ENCODE measurements at regions not wholly inside any gene's neighbourhood (a gene's known extent, or its start where the extent isn't known, plus 50 kb on each side); places are given as distances from the start of the nearest gene placed in this dataset.
"Not testable (repeated sequence)": the region's sequence is repeated elsewhere in the genome, so short reads cannot be mapped to it uniquely, and the experiment has no call there.

DNA sequence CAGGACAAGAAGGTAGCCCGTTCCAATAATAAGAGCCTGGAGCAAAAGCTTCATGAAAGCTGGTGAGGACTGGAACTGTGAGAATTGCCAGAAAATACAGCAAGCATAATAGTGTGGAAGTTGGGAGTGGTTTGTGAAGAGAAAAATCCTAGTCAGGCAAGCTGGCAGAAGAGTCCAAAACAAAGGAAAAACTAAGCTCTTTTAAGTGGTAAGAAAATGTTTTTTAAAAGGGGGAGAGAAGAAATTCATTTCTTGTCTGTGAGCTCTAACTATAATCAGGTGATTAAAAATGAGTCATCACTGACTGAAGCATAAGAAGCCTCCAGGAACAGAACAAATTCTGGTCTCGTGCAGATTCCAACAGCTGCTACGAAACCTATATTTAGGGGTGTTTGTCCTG, 102.6 kb downstream of the CAAP1 start:
- TF ChIP-seq POLR2A (IDR thresholded peaks at IDR 0.05), result no peak
- TF ChIP-seq, protein P1, sequence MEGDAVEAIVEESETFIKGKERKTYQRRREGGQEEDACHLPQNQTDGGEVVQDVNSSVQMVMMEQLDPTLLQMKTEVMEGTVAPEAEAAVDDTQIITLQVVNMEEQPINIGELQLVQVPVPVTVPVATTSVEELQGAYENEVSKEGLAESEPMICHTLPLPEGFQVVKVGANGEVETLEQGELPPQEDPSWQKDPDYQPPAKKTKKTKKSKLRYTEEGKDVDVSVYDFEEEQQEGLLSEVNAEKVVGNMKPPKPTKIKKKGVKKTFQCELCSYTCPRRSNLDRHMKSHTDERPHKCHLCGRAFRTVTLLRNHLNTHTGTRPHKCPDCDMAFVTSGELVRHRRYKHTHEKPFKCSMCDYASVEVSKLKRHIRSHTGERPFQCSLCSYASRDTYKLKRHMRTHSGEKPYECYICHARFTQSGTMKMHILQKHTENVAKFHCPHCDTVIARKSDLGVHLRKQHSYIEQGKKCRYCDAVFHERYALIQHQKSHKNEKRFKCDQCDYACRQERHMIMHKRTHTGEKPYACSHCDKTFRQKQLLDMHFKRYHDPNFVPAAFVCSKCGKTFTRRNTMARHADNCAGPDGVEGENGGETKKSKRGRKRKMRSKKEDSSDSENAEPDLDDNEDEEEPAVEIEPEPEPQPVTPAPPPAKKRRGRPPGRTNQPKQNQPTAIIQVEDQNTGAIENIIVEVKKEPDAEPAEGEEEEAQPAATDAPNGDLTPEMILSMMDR (IDR thresholded peaks at IDR 0.05), result no peak
- DNase-seq (ENCODE audit: low spot score in 2 of 2), result no peak
- WGBS, 2 donors, result 20 to 21% methylated on average over 2 of the region's 3 CpGs

GRCh38 chr9:26786564-26786963, 106.0 kb downstream of the CAAP1 start:
- 41 to 58% methylated on average over 2 of the region's 2 CpGs for whole genome bisulfite sequencing, 2 donors
- DNase-seq (ENCODE audit: low spot score in 2 of 2), result no peak
- TF ChIP-seq, protein P1 (IDR thresholded peaks at IDR 0.05), result no peak
- no peak for TF ChIP-seq POLR2A (IDR thresholded peaks at IDR 0.05)
- intact Hi-C loops (cut with DNase I; ENCODE audit: low total_unique reads), result no loop called here
- no peak overlapping the region for H3K4me3 ChIP-seq (ENCODE audit: low read depth, poor library complexity, severe bottlenecking)

More for the DNA sequence above, 102.6 kb downstream of the CAAP1 start:
- H3K4me3 ChIP-seq (ENCODE audit: low read depth, poor library complexity, severe bottlenecking), result no peak overlapping the region
- intact Hi-C loops (cut with DNase I; ENCODE audit: low total_unique reads), result no loop called here

- DNase-seq (ENCODE audit: low spot score in 2 of 2), result no peak
- WGBS, 2 donors, result 82 to 84% methylated on average over 1 of the region's 1 CpG
- intact Hi-C loops (cut with DNase I; ENCODE audit: low total_unique reads), result no loop called here
- no peak for TF ChIP-seq POLR2A (IDR thresholded peaks at IDR 0.05)
- TF ChIP-seq, protein P1 (IDR thresholded peaks at IDR 0.05), result no peak
- no peak overlapping the region for H3K4me3 ChIP-seq (ENCODE audit: low read depth, poor library complexity, severe bottlenecking)
These were observed 109.7 kb downstream of the CAAP1 start for GRCh38 chr9:26782899-26783298.

- no peak overlapping the region for H3K4me3 ChIP-seq (ENCODE audit: low read depth, poor library complexity, severe bottlenecking)
- 0% methylated on average over 1 of the region's 1 CpG for WGBS, 2 donors
- DNase-seq (ENCODE audit: low spot score in 2 of 2), result no peak
- intact Hi-C loops (cut with DNase I; ENCODE audit: low total_unique reads), result no loop called here
- TF ChIP-seq, protein P1 (IDR thresholded peaks at IDR 0.05), result no peak
- no peak for TF ChIP-seq POLR2A (IDR thresholded peaks at IDR 0.05)
These were observed 110.7 kb downstream of the CAAP1 start for GRCh38 chr9:26781906-26782305.

DNA sequence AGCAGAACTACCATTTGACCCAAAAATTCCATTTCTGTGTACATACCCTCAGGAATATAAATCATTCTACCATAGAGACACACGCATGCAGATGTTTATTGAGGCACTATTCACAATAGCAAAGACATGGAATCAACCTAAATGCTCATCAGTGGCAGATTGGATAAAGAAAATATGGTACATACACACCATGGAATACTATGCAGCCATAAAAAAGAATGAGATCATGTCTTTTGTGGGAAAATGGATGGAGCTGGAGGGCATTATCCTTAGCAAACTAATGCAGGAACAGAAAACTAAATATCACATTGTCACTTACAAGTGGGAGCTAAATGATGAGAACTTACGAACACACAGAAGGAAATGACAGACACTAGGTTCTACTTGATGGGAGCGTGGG, 112.3 kb downstream of the CAAP1 start:
- WGBS, 2 donors, result 78 to 93% methylated on average over 3 of the region's 3 CpGs
- DNase-seq (ENCODE audit: low spot score in 2 of 2); H3K4me3 ChIP-seq (ENCODE audit: low read depth, poor library complexity, severe bottlenecking); intact Hi-C loops (cut with DNase I; ENCODE audit: low total_unique reads): not testable (repeated sequence)

- intact Hi-C loops (cut with DNase I; ENCODE audit: low total_unique reads), result no loop called here
- no peak for DNase-seq (ENCODE audit: low spot score in 2 of 2)
- TF ChIP-seq, protein P1 (IDR thresholded peaks at IDR 0.05), result no peak
- no peak for TF ChIP-seq POLR2A (IDR thresholded peaks at IDR 0.05)
- 70 to 77% methylated on average over 3 of the region's 3 CpGs for WGBS, 2 donors
- no peak overlapping the region for H3K4me3 ChIP-seq (ENCODE audit: low read depth, poor library complexity, severe bottlenecking)
These were observed 113.5 kb downstream of the CAAP1 start for GRCh38 chr9:26779062-26779461.

All from lower leg skin (tissue), 4 donors.